OCI-LY7 (cell line): ENCODE measurements at regions not wholly inside any gene's neighbourhood (a gene's known extent, or its start where the extent isn't known, plus 50 kb on each side); places are given as distances from the start of the nearest gene placed in this dataset.

Experiments used
- BruUV-seq: library from RNA; stranded (reverse); fragments of 400-500 nt; replicated peaks from 2 replicates; lab custom pipeline; 2021; lab: Mats Ljungman, UMichigan
- CTCF ChIA-PET: fragments of 300-600 bp; sonication (Branson Sonifier 250); formaldehyde crosslinking; loops from one replicate; lab custom pipeline; 2022; ENCODE audit warnings: antibody characterized with exemption; ENCODE audit not compliant: unreplicated experiment; lab: Charles Lee
- POLR2A ChIA-PET: fragments of 300-600 bp; sonication (Branson Sonifier 250); formaldehyde crosslinking; loops from one replicate; lab custom pipeline; 2022; ENCODE audit warnings: antibody characterized with exemption; lab: Charles Lee
- DNase-seq: peaks from one replicate; pipeline ENCODE4 v3.0.0-alpha.2; 2015; ENCODE audit warnings: low spot score
- H2AFZ ChIP-seq: fragments of 200-600 bp; sonication (generic), shearing (Covaris generic); 2 replicates; pipeline ENCODE4 v1.6.1; 2014; ENCODE audit warnings: mild to moderate bottlenecking, antibody characterized with exemption, low read length, moderate library complexity
- H3K27ac ChIP-seq: fragments of 200-600 bp; sonication (generic); 2 replicates; pipeline ENCODE4 v1.5.1; 2014; ENCODE audit warnings: mixed run types, low read depth, mild to moderate bottlenecking, moderate library complexity, low read length, inconsistent platforms; ENCODE audit not compliant: poor library complexity, severe bottlenecking
- H3K36me3 ChIP-seq: fragments of 200-600 bp; sonication (generic); 2 replicates; pipeline ENCODE4 v1.6.1; 2014; ENCODE audit warnings: mild to moderate bottlenecking, antibody characterized with exemption, low read length, moderate library complexity, mixed read lengths; ENCODE audit not compliant: insufficient read depth
- H3K4me1 ChIP-seq: fragments of 200-600 bp; sonication (generic); 2 replicates; pipeline ENCODE4 v1.5.1; 2014; ENCODE audit warnings: mild to moderate bottlenecking, low read length; ENCODE audit not compliant: insufficient read depth, poor library complexity, severe bottlenecking
- H3K4me2 ChIP-seq: fragments of 200-600 bp; sonication (generic); 2 replicates; pipeline ENCODE4 v1.6.1; 2014; ENCODE audit warnings: mild to moderate bottlenecking, low read length
- H3K4me3 ChIP-seq: fragments of 200-600 bp; sonication (generic); 2 replicates; pipeline ENCODE4 v1.5.1; 2014; ENCODE audit warnings: mild to moderate bottlenecking, low read depth, low read length; ENCODE audit not compliant: poor library complexity, severe bottlenecking
- H3K79me2 ChIP-seq: fragments of 200-600 bp; sonication (generic); 2 replicates; pipeline ENCODE4 v1.6.1; 2016; ENCODE audit warnings: low read depth, mild to moderate bottlenecking, low read length, moderate library complexity, mixed read lengths; ENCODE audit not compliant: insufficient read depth
- H3K9me2 ChIP-seq: fragments of 200-600 bp; sonication (generic); 2 replicates; pipeline ENCODE4 v1.6.1; 2016; ENCODE audit warnings: mild to moderate bottlenecking, low read length, mixed read lengths; ENCODE audit not compliant: insufficient read depth
- H3K9me3 ChIP-seq: fragments of 200-600 bp; sonication (generic); 2 replicates; pipeline ENCODE4 v1.6.1; 2014; ENCODE audit warnings: mild to moderate bottlenecking, mixed run types, low read length, mixed read lengths
- H4K20me1 ChIP-seq: fragments of 200-600 bp; sonication (generic); 2 replicates; pipeline ENCODE4 v1.6.1; 2014; ENCODE audit warnings: mild to moderate bottlenecking, antibody characterized with exemption, low read length, moderate library complexity, mixed read lengths; ENCODE audit not compliant: insufficient read depth
- CTCF ChIP-seq: fragments of 200-600 bp; sonication (generic); conservative IDR thresholded peaks from 2 replicates; pipeline ENCODE4 v1.5.1; 2014; ENCODE audit warnings: mild to moderate bottlenecking, antibody characterized with exemption, low read length, moderate library complexity, mixed read lengths
- EZH2phosphoT487 ChIP-seq: fragments of 200-600 bp; sonication (generic); IDR thresholded peaks from 2 replicates; pipeline ENCODE4 v1.6.1; 2018; ENCODE audit warnings: low read depth, borderline replicate concordance, mild to moderate bottlenecking, mixed run types, antibody characterized with exemption, low read length, moderate library complexity, mixed read lengths
- intact Hi-C: fragments of 100-400 bp; cut with micrococcal nuclease; formaldehyde crosslinking; loops from one replicate; pipeline ENCODE4 v1.10.0; 2022; ENCODE audit not compliant: unreplicated experiment

DNA sequence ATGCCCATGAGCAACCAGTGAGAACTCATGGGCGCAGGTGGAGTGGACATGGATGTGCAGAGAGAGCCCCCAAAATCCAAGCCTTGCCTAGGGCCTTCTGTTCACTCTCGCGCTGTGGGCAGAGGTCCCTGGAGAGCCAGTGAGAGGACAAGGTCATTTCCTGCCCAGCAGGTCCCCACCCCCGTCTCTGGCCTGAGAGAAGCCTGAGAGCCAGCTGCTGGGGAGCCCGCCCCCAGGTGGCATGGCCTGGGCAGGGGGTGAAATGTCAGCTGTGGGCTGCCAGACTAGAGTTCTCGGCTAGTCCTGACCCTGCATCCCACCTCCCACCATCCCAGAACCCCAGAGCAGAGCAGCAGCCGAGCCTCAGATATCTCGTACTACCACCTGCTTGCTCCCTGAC is 85.3 kb downstream of the BARX1 start:
- POLR2A ChIA-PET: no interaction called here
- Histone ChIP-seq H3K4me3 (no peak overlapping the region), H4K20me1 (no peaks in the 10 kb centered on the region), H2AFZ (no peak overlapping the region), H3K4me2 (no peak overlapping the region), H3K9me3 (peaks cover 15% of the 10 kb centered on the region), H3K27ac (no peak overlapping the region), H3K9me2 (no peaks in the 10 kb centered on the region), H3K79me2 (no peaks in the 10 kb centered on the region), H3K36me3 (no peaks in the 10 kb centered on the region), H3K4me1 (no peaks in the 10 kb centered on the region)
- no peak for DNase-seq
- CTCF ChIA-PET: no interaction called here
- BruUV-seq: no TSS peak
- TF ChIP-seq CTCF (no peak), EZH2phosphoT487 (no peak)
- intact Hi-C loops: no loop called here

GRCh38 chr9:93869088-93869487 is 86.1 kb downstream of the BARX1 start:
- no TSS peak for BruUV-seq
- POLR2A ChIA-PET: no interaction called here
- no peaks in the 10 kb centered on the region for H4K20me1 ChIP-seq

GRCh38 chr9:93865716-93866115 is 89.4 kb downstream of the BARX1 start:
- DNase-seq: no peak
- ChIA-PET CTCF (no interaction called here), POLR2A (no interaction called here)
- BruUV-seq: no TSS peak
- Histone ChIP-seq H3K27ac (no peak overlapping the region), H4K20me1 (no peaks in the 10 kb centered on the region), H3K9me2 (no peaks in the 10 kb centered on the region), H3K4me1 (no peaks in the 10 kb centered on the region), H3K4me2 (no peak overlapping the region), H3K79me2 (no peaks in the 10 kb centered on the region), H2AFZ (no peak overlapping the region), H3K36me3 (no peaks in the 10 kb centered on the region), H3K9me3 (no peaks in the 10 kb centered on the region), H3K4me3 (no peak overlapping the region)
- no peak for TF ChIP-seq EZH2phosphoT487
- no peak for TF ChIP-seq CTCF
- intact Hi-C loops: no loop called here

More at GRCh38 chr9:93869088-93869487, 86.1 kb downstream of the BARX1 start:
- Histone ChIP-seq H3K36me3 (no peaks in the 10 kb centered on the region), H3K9me2 (no peaks in the 10 kb centered on the region), H2AFZ (no peak overlapping the region), H3K9me3 (peaks cover 9% of the 10 kb centered on the region; the same call in 1 of the 2 replicates), H3K4me1 (no peaks in the 10 kb centered on the region), H3K27ac (no peak overlapping the region), H3K79me2 (no peaks in the 10 kb centered on the region), H3K4me3 (no peak overlapping the region), H3K4me2 (no peak overlapping the region)
- TF ChIP-seq EZH2phosphoT487: no peak
- TF ChIP-seq CTCF: no peak
- DNase-seq: no peak
- CTCF ChIA-PET: no interaction called here
- intact Hi-C loops: no loop called here
